ENCODE measurements at regions not wholly inside any gene's neighbourhood (a gene's known extent, or its start where the extent isn't known, plus 50 kb on each side); places are given as distances from the start of the nearest gene placed in this dataset.

GRCh38 chr3:72496051-72496670 is 352.1 kb downstream of the SHQ1 start:
- FAIRE-seq (no peak), ATAC-seq (peak in 1 of 4 donors; percentile 36), DNase-seq (no peak)
- Histone ChIP-seq H3K4me1 (no peaks in the 10 kb centered on the region), H3K27ac (no peak overlapping the region), H3K27me3 (no peaks in the 10 kb centered on the region), H3K9me3 (no peaks in the 10 kb centered on the region), H3K36me3 (no peaks in the 10 kb centered on the region), H3K4me3 (no peak overlapping the region)
- 66% methylated on average over 4 of the region's 4 CpGs for WGBS, 2 donors
- intact Hi-C loops (cut with DNase I), result no loop called here
- TF ChIP-seq, protein P1, sequence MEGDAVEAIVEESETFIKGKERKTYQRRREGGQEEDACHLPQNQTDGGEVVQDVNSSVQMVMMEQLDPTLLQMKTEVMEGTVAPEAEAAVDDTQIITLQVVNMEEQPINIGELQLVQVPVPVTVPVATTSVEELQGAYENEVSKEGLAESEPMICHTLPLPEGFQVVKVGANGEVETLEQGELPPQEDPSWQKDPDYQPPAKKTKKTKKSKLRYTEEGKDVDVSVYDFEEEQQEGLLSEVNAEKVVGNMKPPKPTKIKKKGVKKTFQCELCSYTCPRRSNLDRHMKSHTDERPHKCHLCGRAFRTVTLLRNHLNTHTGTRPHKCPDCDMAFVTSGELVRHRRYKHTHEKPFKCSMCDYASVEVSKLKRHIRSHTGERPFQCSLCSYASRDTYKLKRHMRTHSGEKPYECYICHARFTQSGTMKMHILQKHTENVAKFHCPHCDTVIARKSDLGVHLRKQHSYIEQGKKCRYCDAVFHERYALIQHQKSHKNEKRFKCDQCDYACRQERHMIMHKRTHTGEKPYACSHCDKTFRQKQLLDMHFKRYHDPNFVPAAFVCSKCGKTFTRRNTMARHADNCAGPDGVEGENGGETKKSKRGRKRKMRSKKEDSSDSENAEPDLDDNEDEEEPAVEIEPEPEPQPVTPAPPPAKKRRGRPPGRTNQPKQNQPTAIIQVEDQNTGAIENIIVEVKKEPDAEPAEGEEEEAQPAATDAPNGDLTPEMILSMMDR (IDR thresholded peaks at IDR 0.05), result no peak

- Histone ChIP-seq H3K27ac (no peak overlapping the region), H3K27me3 (no peaks in the 10 kb centered on the region), H3K4me3 (no peak overlapping the region), H3K4me1 (no peaks in the 10 kb centered on the region), H3K9me3 (no peaks in the 10 kb centered on the region), H3K36me3 (no peaks in the 10 kb centered on the region)
- no peak for FAIRE-seq
- TF ChIP-seq, protein P1 (IDR thresholded peaks at IDR 0.05), result no peak
- no peak for ATAC-seq
- 35 to 36% methylated on average over 2 of the region's 2 CpGs for WGBS, 2 donors
- intact Hi-C loops (cut with DNase I), result no loop called here
- DNase-seq, result no peak
These were observed 353.6 kb downstream of the SHQ1 start for GRCh38 chr3:72494626-72495025.

GRCh38 chr3:72494130-72494529 is 354.1 kb downstream of the SHQ1 start:
- H3K9me3 ChIP-seq, result no peaks in the 10 kb centered on the region
- intact Hi-C loops (cut with DNase I), result no loop called here
- no peaks in the 10 kb centered on the region for H3K27me3 ChIP-seq
- TF ChIP-seq, protein P1 (IDR thresholded peaks at IDR 0.05), result no peak
- no peak overlapping the region for H3K27ac ChIP-seq
- H3K4me1 ChIP-seq, result no peaks in the 10 kb centered on the region
- 85 to 87% methylated on average over 4 of the region's 4 CpGs for WGBS, 2 donors
- H3K4me3 ChIP-seq, result no peak overlapping the region
- ATAC-seq (no peak), FAIRE-seq (no peak), DNase-seq (no peak)
- no peaks in the 10 kb centered on the region for H3K36me3 ChIP-seq

- peak in 3 of 4 donors; percentile 62 to 71 (median 66) for ATAC-seq
- H3K27me3 ChIP-seq, result no peaks in the 10 kb centered on the region
- H3K4me1 ChIP-seq, result no peaks in the 10 kb centered on the region
- no peak overlapping the region for H3K4me3 ChIP-seq
- TF ChIP-seq, protein P1 (IDR thresholded peaks at IDR 0.05), result no peak
- no peaks in the 10 kb centered on the region for H3K36me3 ChIP-seq
- no peaks in the 10 kb centered on the region for H3K9me3 ChIP-seq
- no peak for FAIRE-seq
- 83 to 85% methylated on average over 2 of the region's 2 CpGs for WGBS, 2 donors
- intact Hi-C loops (cut with DNase I), result no loop called here
- peak in 2 of 6 donors; percentile 10 to 24 for DNase-seq
- H3K27ac ChIP-seq, result no peak overlapping the region
These were observed 356.0 kb downstream of the SHQ1 start for GRCh38 chr3:72492240-72492639.

- ATAC-seq, result no peak
- Histone ChIP-seq H3K36me3 (no peaks in the 10 kb centered on the region), H3K27me3 (no peaks in the 10 kb centered on the region), H3K4me3 (no peak overlapping the region), H3K9me3 (no peaks in the 10 kb centered on the region), H3K4me1 (no peaks in the 10 kb centered on the region), H3K27ac (no peak overlapping the region)
- TF ChIP-seq, protein P1 (IDR thresholded peaks at IDR 0.05), result no peak
- no peak for FAIRE-seq
- no peak for DNase-seq
- 64 to 69% methylated on average over 6 of the region's 6 CpGs for WGBS, 2 donors
- intact Hi-C loops (cut with DNase I), result no loop called here
These were observed 357.4 kb downstream of the SHQ1 start for GRCh38 chr3:72490688-72491435.
